CD4-positive, alpha-beta T cell treated with Interleukin-6 for 4 hours (primary cell): ENCODE measurements at regions not wholly inside any gene's neighbourhood (a gene's known extent, or its start where the extent isn't known, plus 50 kb on each side); places are given as distances from the start of the nearest gene placed in this dataset.
"Not testable (repeated sequence)": the region's sequence is repeated elsewhere in the genome, so short reads cannot be mapped to it uniquely, and the experiment has no call there.

ENCODE experiments used
- DNase-seq: peaks from one replicate; pipeline ENCODE4 v3.0.0-alpha.2; 2020; ENCODE audit warnings: mixed read lengths

DNA sequence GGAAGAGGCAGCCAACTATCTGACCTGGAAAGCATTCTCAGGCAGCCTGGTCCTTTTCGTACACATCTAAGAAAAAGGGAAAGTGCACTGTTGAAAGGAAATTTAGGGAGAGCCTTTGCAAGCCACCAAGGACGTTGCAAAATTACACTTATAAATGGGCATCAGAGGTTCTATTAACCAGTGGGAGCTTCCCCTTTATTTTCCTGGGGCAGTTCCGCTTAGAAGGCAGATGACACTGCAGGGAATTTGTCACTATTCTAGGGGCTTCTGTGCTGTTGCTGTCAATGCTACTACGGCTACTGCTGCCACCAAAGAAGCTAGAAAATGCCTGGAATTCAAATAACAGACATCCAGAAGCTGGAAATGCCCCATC lies 79.6 kb upstream of the AUTS2 start:
- DNase-seq = no peak

DNA sequence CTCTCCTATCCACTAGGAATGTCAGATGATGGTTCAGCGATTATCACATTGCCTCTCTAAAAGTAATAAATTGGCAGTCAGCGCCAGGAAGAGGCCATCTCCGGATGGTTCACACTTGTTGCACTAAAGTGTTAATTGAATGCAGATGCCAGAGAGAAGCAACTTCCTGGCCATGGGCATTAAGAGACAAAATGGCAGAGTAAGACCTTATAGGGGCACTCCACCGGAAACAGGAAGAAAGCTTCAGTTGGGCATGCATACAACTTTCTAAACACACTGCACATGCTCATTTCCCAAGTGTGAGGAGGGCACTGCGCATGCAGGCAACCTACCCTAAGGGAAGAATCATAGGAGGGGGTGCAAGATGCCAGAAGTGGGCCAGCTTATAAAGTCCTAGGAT lies 71.7 kb upstream of the AUTS2 start:
- DNase-seq = no peak

GRCh38 chr7:69527706-69528105 lies 70.6 kb upstream of the AUTS2 start:
- DNase-seq = no peak

- no peak for DNase-seq
Observed at GRCh38 chr7:69531050-69531449, 67.2 kb upstream of the AUTS2 start.

DNA sequence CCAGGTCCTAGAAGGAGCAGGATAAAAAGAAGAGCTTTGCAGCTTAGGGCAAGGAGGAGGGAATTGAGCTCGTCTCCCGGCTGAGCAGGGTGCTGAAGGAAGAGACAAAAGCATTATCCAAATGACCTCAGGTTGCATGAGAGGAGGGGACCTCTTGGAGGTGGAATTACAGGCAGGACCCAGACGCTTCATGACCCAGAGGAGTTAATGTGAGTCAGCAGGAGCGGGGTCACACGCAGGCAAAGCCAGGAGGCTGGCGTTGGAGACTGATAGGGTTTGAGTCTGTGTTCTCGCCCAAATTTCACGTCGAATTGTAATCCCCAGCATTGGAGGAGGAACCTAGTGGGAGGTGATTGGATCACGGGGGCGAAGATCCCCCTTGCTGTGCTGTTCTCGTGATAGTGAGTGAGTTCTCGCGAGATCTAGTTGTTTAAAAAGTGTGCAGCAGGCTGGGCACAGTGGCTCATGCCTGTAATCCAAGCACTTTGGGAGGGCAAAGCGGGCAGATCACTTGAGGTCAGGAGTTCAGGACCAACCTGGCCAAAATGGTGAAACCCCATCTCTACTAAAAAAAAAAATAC lies 63.7 kb upstream of the AUTS2 start:
- no peak for DNase-seq

DNA sequence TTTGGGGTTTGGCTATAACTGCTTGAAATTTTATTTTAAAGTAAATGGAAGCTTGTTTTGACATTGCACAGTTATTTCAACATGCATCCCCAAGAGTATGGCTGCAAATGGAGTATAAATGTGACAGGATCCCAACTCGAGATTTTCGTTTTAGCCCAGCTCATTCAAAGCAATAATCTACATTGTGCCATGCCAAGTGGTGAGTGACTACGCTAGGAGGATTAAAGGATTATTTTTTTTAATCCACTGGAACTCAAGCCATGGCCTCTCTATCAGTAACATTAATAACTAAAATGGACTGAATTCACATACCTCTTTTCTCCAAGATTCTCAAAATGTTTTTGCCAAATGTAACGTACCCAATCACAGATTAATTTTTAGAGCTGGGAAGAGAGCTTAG lies 60.6 kb upstream of the AUTS2 start:
- DNase-seq = no peak

DNA sequence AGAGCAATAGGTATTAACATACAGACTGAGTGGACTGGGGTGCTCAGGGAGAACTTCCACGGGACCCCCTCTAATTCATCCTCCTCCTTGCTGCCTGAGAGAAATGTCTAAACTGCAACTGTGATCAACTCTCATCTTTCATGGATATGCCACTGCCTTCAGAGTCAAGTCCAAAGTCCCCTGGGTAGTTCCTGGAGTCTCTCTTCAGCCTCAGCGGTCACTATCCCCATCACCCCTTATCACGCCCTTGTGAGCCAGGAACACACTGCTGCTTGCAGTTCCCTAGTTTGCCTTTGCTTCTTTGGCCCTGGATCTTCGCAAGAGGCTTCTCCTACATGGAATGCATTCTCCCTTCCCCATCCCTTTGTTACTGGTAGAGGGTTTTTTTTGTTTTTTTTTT lies 58.7 kb upstream of the AUTS2 start:
- DNase-seq = no peak

DNA sequence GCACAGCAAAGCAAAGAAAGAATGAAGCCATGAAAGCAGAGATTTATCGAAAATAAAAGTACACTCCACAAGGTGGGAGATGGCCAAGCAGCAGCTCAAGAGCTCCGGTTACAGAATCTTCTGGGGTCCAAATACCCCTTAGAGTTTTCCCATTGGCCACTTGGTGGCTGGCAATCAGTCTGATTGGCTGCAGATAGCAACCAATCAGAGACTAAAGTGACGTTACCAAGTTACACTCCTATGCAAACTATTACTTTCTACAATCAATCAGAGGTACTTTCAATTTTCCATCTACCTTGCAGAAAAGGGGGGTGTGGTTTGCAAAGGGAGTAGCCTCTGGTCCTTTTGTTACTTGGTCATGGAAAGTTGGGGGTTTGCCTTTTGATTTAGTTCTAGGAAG lies 58.0 kb upstream of the AUTS2 start:
- DNase-seq = no peak

DNA sequence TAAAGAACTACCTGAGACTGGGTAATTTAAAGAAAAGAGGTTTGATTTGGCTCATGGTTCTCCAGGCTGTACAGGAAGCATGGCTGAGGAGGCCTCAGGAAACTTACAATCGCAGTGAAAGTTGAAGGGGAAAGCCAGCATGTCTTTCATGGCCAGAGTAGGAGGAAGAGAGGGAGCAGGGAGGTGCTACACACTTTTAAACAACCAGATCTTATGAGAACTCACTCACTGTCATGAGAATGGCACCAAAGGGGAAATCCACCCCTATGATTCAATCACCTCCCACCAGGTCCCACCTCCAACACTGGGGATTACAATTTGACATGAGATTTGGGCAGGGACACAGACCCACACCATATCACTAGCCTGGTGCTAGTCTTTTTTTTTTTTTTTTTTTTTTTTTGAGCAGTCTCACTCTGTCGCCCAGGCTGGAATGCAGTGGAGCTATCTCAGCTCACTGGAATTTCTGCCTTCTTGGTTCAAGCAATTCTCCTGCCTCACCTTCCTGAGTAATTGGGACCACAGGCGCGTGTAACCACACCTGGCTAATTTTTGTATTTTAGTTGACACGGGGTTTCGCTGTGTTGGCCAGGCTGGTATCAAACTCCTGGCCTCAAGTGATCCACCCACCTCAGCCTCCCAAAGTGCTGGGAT lies 56.4 kb upstream of the AUTS2 start:
- not testable (repeated sequence) for DNase-seq

DNA sequence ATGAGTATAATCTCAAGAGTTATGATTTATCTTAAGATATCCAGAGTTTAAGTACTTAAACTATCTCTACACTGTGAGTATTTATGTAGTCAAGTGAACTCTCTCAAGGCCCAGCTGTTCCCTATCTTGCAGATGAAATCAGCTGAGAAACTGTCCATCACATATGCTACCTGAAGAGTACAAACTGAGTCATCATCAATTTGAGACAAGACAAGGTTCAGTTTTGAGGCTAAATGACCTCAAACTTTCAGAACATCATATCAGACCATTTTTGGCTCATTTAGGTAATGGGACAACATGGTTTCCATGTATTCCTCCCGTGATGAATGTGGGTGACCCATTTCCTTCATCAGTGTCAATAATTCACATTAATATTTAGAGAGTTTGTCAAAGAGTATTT lies 53.1 kb upstream of the AUTS2 start:
- DNase-seq = no peak
